NCI-H774 (cell line): ENCODE measurements at regions not wholly inside any gene's neighbourhood (a gene's known extent, or its start where the extent isn't known, plus 50 kb on each side); places are given as distances from the start of the nearest gene placed in this dataset.
"Not testable (repeated sequence)": the region's sequence is repeated elsewhere in the genome, so short reads cannot be mapped to it uniquely, and the experiment has no call there.

Source experiments
- DNase-seq: peaks from one replicate; lab custom pipeline; 2025; lab: John Stamatoyannopoulos, UW

GRCh38 chr18:67864677-67865340 is 348.3 kb upstream of the DSEL start:
- no peak for DNase-seq

- DNase-seq, result no peak
These were observed 345.5 kb upstream of the DSEL start for GRCh38 chr18:67862069-67862468.

DNA sequence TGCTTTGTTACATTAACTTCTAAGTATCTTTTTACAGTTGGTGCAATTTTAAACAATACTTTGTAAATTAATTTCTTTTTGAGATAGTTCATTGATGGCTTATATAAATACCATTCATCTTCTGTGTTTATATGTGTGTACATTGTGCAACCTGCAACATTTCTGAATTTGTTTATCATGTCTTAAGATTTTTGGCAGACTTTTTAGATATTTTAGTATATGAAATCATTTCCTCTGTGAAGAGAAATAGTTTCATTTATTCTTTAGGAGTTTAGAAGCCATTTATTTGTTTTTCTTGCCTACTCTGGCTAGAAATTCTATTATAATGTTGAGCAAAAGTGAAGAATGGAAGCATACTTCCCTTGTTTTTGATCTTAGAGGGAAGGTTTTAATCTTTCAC is 337.8 kb upstream of the DSEL start:
- no peak for DNase-seq

GRCh38 chr18:67846422-67847098 is 330.0 kb upstream of the DSEL start:
- no peak for DNase-seq

GRCh38 chr18:67845035-67845434 is 328.5 kb upstream of the DSEL start:
- no peak for DNase-seq

GRCh38 chr18:67840379-67840778 is 323.9 kb upstream of the DSEL start:
- no peak for DNase-seq

GRCh38 chr18:67818432-67818831 is 301.9 kb upstream of the DSEL start:
- no peak for DNase-seq

- DNase-seq, result no peak
These were observed 298.8 kb upstream of the DSEL start for GRCh38 chr18:67815280-67815679.

- DNase-seq, result no peak
These were observed 297.0 kb upstream of the DSEL start for GRCh38 chr18:67813380-67814028.

DNA sequence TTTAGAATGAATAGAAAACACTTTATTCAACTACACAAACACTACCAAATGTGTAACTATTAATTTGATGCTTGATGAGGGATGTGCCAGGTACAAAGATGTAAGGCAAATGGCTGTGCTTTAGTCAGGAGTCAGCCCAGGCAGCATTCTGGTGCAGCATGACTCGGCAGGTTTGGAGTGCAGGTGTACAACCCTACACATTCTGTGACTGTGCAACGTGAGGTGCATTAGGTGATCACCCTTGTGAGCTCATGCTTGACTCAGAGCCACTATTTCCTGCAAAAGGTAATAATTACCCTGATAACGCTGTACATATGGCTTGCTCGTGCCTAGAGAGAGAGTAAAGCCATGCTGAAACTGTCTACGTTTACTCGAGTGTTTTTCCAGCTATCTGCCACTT is 288.7 kb upstream of the DSEL start:
- DNase-seq, result no peak

- DNase-seq, result no peak
These were observed 278.0 kb upstream of the DSEL start for GRCh38 chr18:67794521-67794920.

DNA sequence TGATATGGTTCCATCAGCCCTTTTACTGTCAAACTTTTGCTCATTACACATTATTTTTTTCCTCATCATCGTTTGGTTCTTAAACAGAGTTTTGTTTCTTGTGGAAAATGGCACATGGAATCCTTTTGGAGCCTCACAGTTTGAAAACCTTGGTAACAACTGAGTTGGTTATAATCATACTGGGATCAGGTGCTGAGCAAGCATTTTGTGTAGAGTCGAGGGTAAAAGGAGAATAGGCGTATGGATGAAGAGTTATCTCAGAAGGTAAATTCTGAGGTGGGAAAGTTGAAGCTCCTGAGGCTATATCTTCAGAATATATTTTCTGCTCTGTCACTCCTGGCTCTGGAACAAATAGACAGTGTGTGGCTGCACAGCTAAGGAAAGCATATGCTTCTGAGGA is 274.0 kb upstream of the DSEL start:
- no peak for DNase-seq

GRCh38 chr18:67789165-67789545 is 272.6 kb upstream of the DSEL start:
- no peak for DNase-seq

DNA sequence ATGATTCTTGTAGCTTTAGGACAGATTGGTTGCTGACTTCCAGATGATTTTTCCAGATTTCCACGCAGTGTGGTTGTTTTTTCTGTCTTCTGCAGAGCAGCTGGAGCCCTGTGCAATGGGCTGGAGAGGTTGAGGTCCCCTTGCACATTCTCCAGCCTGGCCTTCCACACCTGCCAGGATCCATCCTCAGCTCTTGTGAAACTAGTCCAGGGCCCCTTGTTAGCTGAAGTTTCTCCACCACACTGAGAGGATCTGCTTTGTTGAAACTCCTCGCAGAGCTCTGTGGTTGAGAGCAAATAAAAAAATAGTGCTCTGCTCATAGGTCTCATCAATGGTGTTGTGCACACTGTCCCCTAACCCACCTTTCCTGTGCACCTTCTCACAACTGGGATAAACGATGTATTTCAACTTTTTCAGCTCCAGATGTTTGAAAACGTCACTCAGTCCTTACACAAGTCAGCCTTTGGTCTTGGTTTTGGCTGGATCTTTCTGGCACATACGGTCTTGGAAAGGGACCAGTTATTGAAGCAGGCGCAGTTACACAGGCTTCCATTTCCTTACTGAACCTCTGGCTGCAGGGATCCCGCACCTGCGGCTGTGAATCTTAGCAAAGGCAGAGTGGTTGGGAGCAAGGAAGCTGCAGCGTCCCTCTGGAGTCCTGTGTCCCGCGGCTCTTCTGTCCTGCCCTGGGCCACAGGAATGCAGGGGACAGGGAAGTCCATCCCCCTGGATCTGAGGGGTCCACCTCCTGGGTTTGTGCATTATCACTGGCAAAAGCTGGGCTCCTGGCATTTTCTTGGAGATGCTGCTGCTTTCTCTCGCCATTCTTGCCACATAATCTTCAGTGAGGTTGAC is 272.0 kb upstream of the DSEL start:
- DNase-seq, result no peak

- DNase-seq, result no peak
These were observed 266.9 kb upstream of the DSEL start for GRCh38 chr18:67783196-67783946.

GRCh38 chr18:67778016-67778415 is 261.5 kb upstream of the DSEL start:
- no peak for DNase-seq

GRCh38 chr18:67776929-67777328 is 260.4 kb upstream of the DSEL start:
- no peak for DNase-seq

GRCh38 chr18:67771271-67771670 is 254.8 kb upstream of the DSEL start:
- DNase-seq, result no peak

DNA sequence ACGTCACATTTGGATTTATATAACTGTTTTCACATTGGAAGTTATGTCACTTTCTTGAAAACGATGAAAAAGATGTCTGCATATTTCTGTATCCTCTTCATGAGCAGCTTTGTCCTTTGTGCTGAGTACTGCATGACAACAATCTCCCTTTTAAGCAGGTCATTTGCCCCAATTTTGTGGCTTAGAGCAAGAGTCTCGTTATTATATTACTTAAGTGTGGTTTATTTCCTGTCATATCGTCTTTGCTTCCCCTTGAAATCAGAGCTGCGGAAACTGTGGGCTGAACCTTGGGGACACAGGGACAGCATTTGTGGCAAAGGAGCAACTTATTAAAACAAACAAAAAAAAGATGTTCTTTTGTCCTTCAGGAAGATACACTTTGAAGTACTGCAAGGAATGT is 254.0 kb upstream of the DSEL start:
- no peak for DNase-seq

DNA sequence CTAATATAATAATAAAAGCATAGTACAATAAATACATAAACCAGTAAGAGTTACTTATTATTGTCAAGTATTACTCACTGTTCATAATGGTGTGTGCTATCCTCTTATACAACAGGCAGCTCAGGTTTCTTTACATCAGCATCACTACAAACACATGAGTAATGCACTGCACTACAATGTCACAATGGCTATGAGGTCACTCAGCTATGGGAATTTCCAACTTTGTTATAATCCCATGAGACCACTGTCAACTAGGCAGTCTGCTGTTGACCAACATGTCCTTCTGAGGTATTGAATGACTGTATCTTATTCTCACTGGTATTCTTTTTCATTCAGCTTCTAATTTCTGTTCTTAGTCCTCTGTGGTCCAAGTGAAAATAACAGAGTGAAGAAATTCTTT is 250.4 kb upstream of the DSEL start:
- no peak for DNase-seq

- not testable (repeated sequence) for DNase-seq
These were observed 235.7 kb upstream of the DSEL start for GRCh38 chr18:67752211-67752610.

- DNase-seq, result no peak
These were observed 226.4 kb upstream of the DSEL start for GRCh38 chr18:67742954-67743353.
